VCaP (cell line): ENCODE measurements at regions not wholly inside any gene's neighbourhood (a gene's known extent, or its start where the extent isn't known, plus 50 kb on each side); places are given as distances from the start of the nearest gene placed in this dataset.

Experiments used
- H3K27ac ChIP-seq: fragments of 450-650 bp; 2 replicates; pipeline ENCODE4 v1.5.1; 2017
- TF ChIP-seq, protein P1 (sequence below): fragments of 450-650 bp; conservative IDR thresholded peaks from 2 replicates; pipeline ENCODE4 v1.5.1; 2017; ENCODE audit warnings: mild to moderate bottlenecking, moderate library complexity

DNA sequence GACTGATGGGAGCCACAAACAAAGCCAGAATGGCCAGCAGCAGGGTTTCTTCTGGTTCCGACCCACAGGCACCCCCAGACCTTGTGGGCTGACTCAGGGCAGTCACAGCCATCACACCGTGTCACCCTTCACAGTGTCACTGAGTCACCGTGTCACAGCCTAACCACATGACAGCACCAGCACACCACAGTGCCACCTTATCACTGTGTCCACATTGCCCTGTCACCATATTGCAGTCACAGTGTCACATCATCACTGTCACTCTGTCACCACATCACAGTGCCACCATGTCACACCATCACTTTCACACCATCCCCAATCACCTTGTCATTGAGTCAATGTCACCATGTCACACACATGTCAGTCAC is 77.0 kb downstream of the OAT start:
- TF ChIP-seq, protein P1, sequence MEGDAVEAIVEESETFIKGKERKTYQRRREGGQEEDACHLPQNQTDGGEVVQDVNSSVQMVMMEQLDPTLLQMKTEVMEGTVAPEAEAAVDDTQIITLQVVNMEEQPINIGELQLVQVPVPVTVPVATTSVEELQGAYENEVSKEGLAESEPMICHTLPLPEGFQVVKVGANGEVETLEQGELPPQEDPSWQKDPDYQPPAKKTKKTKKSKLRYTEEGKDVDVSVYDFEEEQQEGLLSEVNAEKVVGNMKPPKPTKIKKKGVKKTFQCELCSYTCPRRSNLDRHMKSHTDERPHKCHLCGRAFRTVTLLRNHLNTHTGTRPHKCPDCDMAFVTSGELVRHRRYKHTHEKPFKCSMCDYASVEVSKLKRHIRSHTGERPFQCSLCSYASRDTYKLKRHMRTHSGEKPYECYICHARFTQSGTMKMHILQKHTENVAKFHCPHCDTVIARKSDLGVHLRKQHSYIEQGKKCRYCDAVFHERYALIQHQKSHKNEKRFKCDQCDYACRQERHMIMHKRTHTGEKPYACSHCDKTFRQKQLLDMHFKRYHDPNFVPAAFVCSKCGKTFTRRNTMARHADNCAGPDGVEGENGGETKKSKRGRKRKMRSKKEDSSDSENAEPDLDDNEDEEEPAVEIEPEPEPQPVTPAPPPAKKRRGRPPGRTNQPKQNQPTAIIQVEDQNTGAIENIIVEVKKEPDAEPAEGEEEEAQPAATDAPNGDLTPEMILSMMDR: no peak

DNA sequence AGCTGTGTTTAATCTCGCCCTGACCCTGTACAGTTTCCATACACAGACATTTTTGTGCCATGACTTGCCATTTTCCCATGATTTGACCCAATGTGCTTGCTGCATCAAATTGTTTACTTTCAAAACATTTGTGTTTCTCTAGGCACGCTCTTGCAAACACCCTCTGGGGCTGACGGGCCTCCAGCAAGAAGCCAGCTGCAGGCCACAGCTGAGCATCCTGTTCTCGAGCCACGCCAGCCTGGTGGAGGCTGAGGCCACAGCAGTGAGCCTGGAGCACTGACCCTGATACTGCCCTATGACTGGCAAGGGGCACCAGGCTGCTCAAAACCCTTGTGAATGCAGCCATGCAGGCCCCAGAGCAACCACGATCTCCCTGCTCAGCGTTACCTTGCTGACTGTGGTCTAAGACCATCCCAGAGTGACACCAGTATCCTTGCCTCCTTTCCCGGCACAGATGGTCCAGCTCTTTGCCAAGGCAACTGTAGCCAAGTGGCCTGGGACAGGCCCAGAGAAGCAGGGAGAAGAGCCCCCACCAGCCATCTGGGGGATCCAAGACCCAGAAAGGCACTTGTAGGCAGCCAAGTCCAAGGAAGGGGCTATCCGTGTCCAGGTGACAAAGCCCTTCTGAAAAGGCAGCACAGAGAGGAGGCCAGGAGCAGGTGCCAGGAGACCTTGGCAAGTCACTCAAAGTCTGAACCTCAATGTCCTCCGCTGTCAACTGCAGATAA is 78.5 kb downstream of the OAT start:
- no peak overlapping the region for H3K27ac ChIP-seq
- TF ChIP-seq, protein P1: no peak

More for the DNA sequence above, 77.0 kb downstream of the OAT start:
- no peak overlapping the region for H3K27ac ChIP-seq

DNA sequence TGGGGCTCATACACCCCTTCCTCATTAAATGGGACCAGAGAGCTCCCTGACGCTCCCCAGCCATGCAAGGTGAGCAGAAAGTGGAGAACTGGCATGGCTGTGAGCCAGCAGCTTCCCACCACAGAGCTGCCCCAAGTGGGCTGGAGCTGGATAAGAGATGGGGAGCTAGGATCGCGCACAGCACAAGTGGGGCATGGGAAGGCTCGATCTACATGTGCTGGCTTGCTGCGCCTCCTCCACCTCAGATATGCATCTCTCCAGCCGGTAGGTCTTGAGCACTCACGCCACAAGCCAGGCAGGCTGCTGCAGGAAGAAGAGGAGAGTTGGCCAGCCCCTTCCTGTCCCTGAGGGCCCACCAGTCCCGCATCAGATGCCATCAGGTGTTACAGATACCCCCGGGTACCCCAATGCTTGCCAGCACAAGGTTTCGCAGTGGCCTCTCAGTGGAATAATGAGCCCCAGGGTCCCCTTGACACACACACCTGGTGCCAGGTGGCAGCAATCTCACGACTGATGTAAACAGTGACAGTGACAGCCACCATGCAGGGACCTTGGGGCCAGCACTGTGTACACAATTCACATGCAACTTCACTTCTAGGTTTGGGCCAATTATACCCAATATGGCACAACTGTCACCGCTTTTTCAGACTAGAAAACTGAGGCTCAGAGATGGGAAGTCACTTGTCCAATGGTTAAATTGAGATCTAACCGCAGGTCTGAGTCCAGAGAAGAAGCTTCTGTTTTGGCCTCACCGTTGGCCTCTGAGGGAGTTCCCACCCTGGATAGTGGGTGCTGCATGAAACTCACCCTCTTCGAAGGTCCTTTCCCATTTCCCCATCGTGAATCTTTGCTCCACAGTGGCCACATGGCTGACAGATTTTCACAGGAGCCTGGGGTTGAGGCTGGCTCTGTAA is 79.3 kb downstream of the OAT start:
- H3K27ac ChIP-seq: no peak overlapping the region
- TF ChIP-seq, protein P1: no peak

DNA sequence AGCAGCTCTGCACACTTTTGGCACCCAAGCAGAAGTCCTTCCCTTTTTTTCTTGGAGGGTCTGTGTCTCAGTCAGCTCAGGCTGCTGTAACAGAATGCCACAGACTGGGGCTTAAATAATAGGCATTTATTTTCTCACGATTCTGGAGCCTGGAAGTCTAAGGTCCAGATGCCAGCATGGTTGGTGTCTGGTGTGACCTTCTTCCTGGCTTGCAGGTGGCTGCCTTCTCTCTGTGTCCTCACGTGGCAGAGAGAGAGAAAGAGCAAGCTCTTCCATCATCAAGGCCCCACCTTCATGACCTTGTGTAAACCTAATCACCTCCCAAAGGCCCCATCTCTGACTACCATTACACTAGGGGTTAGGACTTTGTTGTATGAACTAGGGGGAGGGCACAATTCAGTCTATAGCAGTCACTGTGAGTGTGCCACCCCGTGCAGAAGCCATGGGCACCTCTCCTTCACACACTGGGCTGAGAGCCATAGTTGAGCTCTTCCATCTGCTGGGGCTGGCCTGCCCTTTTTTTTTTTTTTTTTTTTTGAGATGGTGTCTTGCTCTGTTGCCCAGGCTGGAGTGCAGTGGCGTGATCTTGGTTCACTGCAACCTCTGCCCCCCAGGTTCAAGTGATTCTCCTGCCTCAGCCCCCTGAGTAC is 80.3 kb downstream of the OAT start:
- TF ChIP-seq, protein P1: no peak
- H3K27ac ChIP-seq: no peak overlapping the region

DNA sequence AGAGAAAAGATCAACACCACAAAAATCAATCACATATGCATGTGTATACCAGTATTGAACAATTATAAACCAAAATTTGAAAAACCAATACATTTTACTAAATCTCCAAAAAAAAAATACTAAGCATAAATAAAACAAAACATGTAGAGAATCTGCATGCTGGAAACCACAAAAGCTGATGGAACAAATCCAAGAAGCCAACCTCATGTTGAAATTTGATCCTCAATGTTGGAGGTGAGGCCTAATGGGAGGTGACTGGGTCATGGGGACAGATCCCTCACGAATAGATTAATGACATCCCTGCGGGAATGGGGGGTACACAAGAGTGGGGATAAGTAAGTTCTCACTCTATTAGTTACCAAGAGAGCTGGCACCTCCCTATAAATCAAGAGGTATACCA is 82.5 kb downstream of the OAT start:
- no peak overlapping the region for H3K27ac ChIP-seq
- TF ChIP-seq, protein P1: no peak

DNA sequence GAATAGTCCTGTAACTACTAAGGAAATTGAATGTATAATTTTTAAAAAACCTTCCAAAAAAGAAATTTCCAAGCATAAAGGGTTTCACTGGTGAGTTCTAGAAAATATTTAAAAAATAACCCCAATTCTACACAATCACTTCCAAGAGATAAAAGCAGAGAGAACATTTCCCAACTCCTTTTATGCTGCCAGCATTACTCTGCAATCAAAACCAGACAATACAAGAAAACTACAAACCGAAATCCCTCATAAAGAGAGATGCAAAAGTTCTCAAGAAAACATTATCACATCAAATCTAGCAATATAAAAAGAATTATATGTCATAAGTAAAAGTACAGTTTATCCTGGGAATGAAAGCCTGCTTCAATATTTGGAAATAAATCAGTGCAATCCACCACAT is 84.8 kb downstream of the OAT start:
- TF ChIP-seq, protein P1: no peak
- H3K27ac ChIP-seq: no peak overlapping the region

DNA sequence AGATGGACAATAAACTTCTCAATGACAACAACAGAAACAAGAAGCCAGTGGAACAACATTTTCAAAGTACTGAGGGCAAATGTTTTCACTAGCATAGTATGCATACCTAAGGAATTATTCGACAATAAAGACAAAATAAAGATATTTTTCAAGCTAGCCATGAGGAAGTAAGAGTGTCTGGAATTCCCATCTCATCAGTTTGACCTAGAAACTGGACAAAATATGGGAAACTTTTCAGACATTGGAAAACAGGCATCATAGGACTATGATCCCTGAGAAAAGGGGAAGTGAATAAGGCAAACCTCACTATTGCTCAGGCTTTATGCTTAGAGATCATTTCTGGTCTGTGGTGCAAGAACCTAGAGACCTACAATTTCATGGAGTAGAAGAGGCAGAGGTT is 86.3 kb downstream of the OAT start:
- TF ChIP-seq, protein P1: no peak
- no peak overlapping the region for H3K27ac ChIP-seq
